ENCODE measurements at regions not wholly inside any gene's neighbourhood (a gene's known extent, or its start where the extent isn't known, plus 50 kb on each side); places are given as distances from the start of the nearest gene placed in this dataset.
"Not testable (repeated sequence)": the region's sequence is repeated elsewhere in the genome, so short reads cannot be mapped to it uniquely, and the experiment has no call there.

DNA sequence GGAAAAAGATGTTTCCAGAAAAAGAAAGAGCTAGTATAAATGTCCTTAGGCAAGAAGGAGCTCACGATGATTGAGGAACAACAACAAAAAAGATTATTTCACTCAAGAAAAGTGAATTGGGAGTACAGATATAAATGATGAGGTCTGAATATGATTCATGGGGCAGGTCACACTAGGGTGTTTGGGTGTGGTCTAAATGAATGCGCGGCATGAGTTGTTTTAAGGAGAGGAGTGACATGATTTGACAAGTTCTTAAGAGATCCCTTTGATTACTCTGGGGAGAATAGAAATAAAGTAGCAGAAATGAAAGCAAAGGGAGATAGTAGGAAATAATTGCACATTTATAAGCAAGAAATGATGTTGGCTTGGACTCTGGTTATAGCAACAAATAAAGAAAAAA lies 59.3 kb downstream of the NUTM2D start:
- not testable (repeated sequence) for DNase-seq

DNA sequence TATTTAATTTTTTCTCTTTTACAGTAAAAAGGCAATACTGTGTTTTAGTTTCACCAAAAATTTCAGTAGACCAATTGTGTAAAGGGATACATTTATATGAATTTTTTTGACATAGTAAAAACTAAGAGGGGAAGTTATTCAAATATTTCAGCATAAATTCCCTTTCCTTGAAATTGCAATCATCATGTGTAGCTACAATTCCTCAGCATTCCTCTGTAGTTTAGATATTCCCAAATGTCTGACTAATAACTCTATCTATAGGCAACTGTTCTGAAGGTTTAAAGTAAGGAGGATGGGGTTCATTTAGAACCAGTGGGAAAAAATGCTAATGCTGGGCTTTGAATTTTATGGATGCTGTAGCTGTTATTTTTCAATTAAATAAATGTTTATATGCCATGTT lies 65.1 kb downstream of the NUTM2D start:
- not testable (repeated sequence) for DNase-seq

DNA sequence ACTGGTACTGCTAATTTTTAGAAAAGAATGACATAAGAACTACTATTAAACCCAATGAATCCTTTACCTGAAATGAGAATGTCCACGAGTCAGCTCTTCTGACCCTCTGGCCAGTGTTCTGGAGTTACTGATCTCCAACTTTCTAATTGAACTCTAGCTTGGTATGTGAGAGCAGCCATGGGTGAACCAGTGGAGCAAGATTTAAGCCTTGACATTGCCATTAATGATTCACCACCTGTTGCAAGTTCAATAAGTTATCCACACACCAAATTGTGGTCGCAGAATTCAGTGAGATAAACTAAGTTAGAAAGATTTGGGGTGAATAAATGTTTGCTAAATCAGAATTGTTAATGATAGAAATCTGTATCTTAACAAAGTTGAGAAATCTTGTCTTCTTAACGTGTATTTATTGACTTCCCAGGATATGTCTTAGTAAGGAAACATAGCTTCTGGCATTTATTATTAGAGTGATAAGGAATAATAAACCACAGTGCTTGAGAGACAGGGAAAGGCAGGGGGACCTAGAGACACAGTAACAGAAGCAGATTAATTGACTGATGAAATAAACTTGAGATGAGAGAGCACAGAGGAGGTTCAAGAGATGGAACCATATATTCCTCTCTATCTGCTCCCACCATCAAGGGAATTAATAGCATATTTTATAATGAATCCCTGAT lies 67.3 kb downstream of the NUTM2D start:
- not testable (repeated sequence) for DNase-seq

DNA sequence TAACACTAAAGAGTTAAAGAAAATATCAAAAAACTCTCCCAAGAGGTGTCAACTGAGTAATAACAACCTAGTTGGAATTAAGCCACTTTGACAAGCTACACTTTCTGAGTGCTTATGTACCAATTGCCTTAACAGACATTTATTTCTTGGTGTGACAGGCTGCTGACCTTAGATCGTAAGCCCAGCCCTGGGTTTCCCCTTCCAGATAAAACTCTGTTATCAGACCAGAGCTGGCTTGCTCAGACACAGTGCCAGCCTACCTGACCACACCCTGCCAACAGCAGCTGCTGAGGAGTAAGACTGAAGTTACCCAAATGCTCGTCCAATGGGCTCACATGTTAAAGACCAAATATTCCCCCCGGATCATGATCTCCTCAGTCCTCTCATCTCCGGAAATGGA lies 70.9 kb upstream of the MINPP1 start:
- not testable (repeated sequence) for DNase-seq

DNA sequence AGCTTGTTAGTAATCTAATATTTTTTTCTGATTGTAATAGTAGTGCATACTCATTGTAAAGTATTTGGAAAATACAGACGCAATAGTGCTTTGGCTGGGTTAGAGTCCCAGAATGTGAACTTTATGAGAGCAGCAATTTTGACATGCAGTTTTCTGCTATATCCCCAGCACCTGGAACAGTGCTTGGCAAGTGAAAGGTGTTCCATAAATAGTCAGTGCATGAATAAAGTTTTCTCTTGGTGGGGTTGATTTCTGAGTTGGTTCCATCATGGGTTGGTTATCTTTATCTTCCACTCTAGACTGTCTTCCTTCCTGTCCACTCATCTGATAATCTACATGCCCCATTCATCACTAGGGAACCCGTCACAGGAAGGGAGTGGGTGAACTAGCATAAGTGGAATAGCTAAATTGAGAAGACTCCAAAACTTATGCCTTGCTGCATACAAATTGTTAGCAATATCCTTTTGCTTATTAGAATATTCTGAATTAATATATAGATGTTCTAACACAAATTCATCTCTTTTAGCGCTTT lies 69.3 kb upstream of the MINPP1 start:
- DNase-seq, result not testable (repeated sequence)

DNA sequence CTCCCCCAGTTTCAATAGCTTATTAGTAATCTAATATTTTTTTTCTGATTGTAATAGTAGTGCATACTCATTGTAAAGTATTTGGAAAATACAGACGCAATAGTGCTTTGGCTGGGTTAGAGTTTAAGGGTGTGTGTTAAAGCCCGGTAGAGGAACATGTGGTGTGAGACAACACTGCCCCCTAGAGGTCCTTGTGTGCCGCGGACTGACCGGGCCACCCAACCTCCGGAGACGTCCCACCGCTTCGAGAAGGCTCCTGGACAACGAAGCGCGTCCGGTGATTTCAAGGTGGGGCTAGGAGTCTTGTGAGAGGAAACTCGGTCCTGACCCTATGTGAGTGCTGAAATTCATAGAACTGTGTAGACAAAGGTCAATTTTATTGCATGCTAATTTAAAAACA lies 68.6 kb upstream of the MINPP1 start:
- DNase-seq, result peak in 1 of 2 donors; percentile 2

DNA sequence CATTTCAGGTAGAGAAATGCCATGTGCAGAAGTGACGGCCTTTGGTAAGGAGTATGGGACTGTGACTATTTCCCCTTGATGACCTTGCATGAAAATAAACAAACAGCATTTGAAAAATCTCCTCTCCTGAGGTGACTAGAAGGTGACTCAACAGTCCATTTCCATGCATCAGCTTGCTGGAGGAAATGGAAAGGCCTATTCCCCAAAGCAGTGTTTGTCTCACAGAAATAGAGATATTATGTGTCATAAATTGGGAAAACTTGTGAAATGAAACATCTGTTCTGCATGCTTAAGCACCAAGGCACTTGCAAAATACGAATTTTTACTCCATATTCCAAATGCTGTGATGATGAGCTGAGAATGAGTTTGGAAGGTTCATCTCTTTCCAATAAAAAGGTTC lies 67.2 kb upstream of the MINPP1 start:
- DNase-seq, result not testable (repeated sequence)
